Thyroid gland (tissue), 4 donors: ENCODE measurements at regions not wholly inside any gene's neighbourhood (a gene's known extent, or its start where the extent isn't known, plus 50 kb on each side); places are given as distances from the start of the nearest gene placed in this dataset.

Experiments
- DNase-seq, 2 donors: peaks; one replicate each; pipeline ENCODE4 v3.0.0-alpha.2; 2019
- H3K27ac ChIP-seq, 3 donors: fragments of 200-600 bp; sonication (generic); 1 replicate in 2 of 3; 2 replicates in 1 of 3; pipeline ENCODE4 v1.5.1; 2016 to 2019; ENCODE audit warnings: mild to moderate bottlenecking in 1 of 3, moderate library complexity in 1 of 3
- H3K27me3 ChIP-seq: fragments of 200-600 bp; sonication (generic); one replicate; pipeline ENCODE4 v1.5.1; 2019
- H3K36me3 ChIP-seq, 2 donors: fragments of 200-600 bp; sonication (generic); one replicate each; pipeline ENCODE4 v1.5.1; 2016 to 2019
- H3K4me1 ChIP-seq, 2 donors: fragments of 200-600 bp; sonication (generic); one replicate each; pipeline ENCODE4 v1.5.1; 2017 to 2019
- H3K4me3 ChIP-seq, 3 donors: fragments of 200-600 bp; sonication (generic); replicated peaks in 1 of 3; 1 replicate in 2 of 3; 2 replicates in 1 of 3; pipeline ENCODE4 v1.5.1; 2016; ENCODE audit warnings: mild to moderate bottlenecking in 1 of 3
- H3K9me3 ChIP-seq: fragments of 200-600 bp; sonication (generic); one replicate; pipeline ENCODE4 v1.5.1; 2017
- CTCF ChIP-seq, 6 experiments: fragments of 200-600 bp in 3 of 6; fragments of 450-650 bp in 3 of 6; sonication (generic) in 3 of 6; IDR thresholded peaks; one replicate each; pipeline ENCODE4 v1.5.1; 2016 to 2019; ENCODE audit warnings: antibody characterized with exemption in 6 of 6, mild to moderate bottlenecking in 2 of 6, inconsistent platforms in 1 of 6, moderate library complexity in 1 of 6
- POLR2A ChIP-seq, 2 donors: fragments of 450-650 bp; IDR thresholded peaks; one replicate each; pipeline ENCODE4 v1.6.1; 2017; ENCODE audit warnings: antibody characterized with exemption in 2 of 2, mild to moderate bottlenecking in 2 of 2, moderate library complexity in 1 of 2
- WGBS, 2 donors: methylation state at CpG; one replicate each; pipeline ENCODE4 v1.1.5; 2017; 5-methylcytosine and 5-hydroxymethylcytosine counted together
- intact Hi-C: fragments of 100-400 bp; cut with DNase I; formaldehyde crosslinking; loops from one replicate; pipeline ENCODE4 v1.15.1; 2023

- Histone ChIP-seq H3K4me3 (no peak overlapping the region), H3K4me1 (no peaks in the 10 kb centered on the region), H3K9me3 (no peaks in the 10 kb centered on the region), H3K27me3 (no peaks in the 10 kb centered on the region), H3K27ac (no peak overlapping the region), H3K36me3 (no peaks in the 10 kb centered on the region)
- TF ChIP-seq POLR2A (IDR thresholded peaks at IDR 0.05) = no peak
- no peak for TF ChIP-seq CTCF (IDR thresholded peaks at IDR 0.05)
- no peak for DNase-seq
- WGBS, 2 donors = 49 to 50% methylated on average over 2 of the region's 2 CpGs
- intact Hi-C loops = no loop called here
These were observed 167.7 kb upstream of the TBCA start for GRCh38 chr5:77943851-77944250.

- TF ChIP-seq POLR2A (IDR thresholded peaks at IDR 0.05) = no peak
- no peak for TF ChIP-seq CTCF (IDR thresholded peaks at IDR 0.05)
These were observed 166.6 kb upstream of the TBCA start for GRCh38 chr5:77942578-77943239.

GRCh38 chr5:77937015-77937908, 161.1 kb upstream of the TBCA start:
- no peaks in the 10 kb centered on the region for H3K9me3 ChIP-seq
- no peaks in the 10 kb centered on the region for H3K4me1 ChIP-seq
- no peak for DNase-seq
- no peak overlapping the region for H3K27ac ChIP-seq
- no peak overlapping the region for H3K4me3 ChIP-seq
- no peaks in the 10 kb centered on the region for H3K27me3 ChIP-seq
- TF ChIP-seq CTCF (IDR thresholded peaks at IDR 0.05) (no peak), POLR2A (IDR thresholded peaks at IDR 0.05) (no peak)
- no peaks in the 10 kb centered on the region for H3K36me3 ChIP-seq
- intact Hi-C loops = no loop called here
- WGBS, 2 donors = 74 to 81% methylated on average over 6 of the region's 6 CpGs

More at GRCh38 chr5:77942578-77943239, 166.6 kb upstream of the TBCA start:
- DNase-seq = no peak
- no peaks in the 10 kb centered on the region for H3K27me3 ChIP-seq
- no peaks in the 10 kb centered on the region for H3K4me1 ChIP-seq
- no peak overlapping the region for H3K27ac ChIP-seq
- H3K4me3 ChIP-seq = no peak overlapping the region
- no peaks in the 10 kb centered on the region for H3K9me3 ChIP-seq
- intact Hi-C loops = no loop called here
- no peaks in the 10 kb centered on the region for H3K36me3 ChIP-seq
- 89 to 92% methylated on average over 10 of the region's 10 CpGs for WGBS, 2 donors

- DNase-seq = no peak
- H3K9me3 ChIP-seq = no peaks in the 10 kb centered on the region
- WGBS, 2 donors = 94% methylated on average over 3 of the region's 3 CpGs
- intact Hi-C loops = no loop called here
- TF ChIP-seq POLR2A (IDR thresholded peaks at IDR 0.05) (no peak), CTCF (IDR thresholded peaks at IDR 0.05) (no peak)
- H3K4me1 ChIP-seq = no peaks in the 10 kb centered on the region
- H3K27ac ChIP-seq = no peak overlapping the region
- no peaks in the 10 kb centered on the region for H3K27me3 ChIP-seq
- H3K36me3 ChIP-seq = no peaks in the 10 kb centered on the region
- H3K4me3 ChIP-seq = no peak overlapping the region
These were observed 160.2 kb upstream of the TBCA start for GRCh38 chr5:77936365-77936693.
